ENCODE measurements at regions not wholly inside any gene's neighbourhood (a gene's known extent, or its start where the extent isn't known, plus 50 kb on each side); places are given as distances from the start of the nearest gene placed in this dataset.
"Not testable (repeated sequence)": the region's sequence is repeated elsewhere in the genome, so short reads cannot be mapped to it uniquely, and the experiment has no call there.

GRCh38 chr4:29726938-29727337, 993.2 kb upstream of the PCDH7 start:
- Histone ChIP-seq H3K4me1 (ENCODE audit: insufficient read depth, insufficient read length) (no peaks in the 10 kb centered on the region), H3K27me3 (ENCODE audit: insufficient read depth, insufficient read length) (no peaks in the 10 kb centered on the region), H3K9me3 (ENCODE audit: insufficient read depth, low read length) (no peaks in the 10 kb centered on the region), H3K9ac (ENCODE audit: insufficient read length, low read depth) (no peak overlapping the region), H3K36me3 (ENCODE audit: insufficient read depth, insufficient read length, low read length) (no peaks in the 10 kb centered on the region), H3K4me3 (ENCODE audit: insufficient read length, low read depth) (no peak overlapping the region)
- no peak for TF ChIP-seq SUZ12 (IDR thresholded peaks at IDR 0.05; ENCODE audit: extremely low read depth, insufficient read depth, insufficient read length)
- no peak for TF ChIP-seq ZNF274 (IDR thresholded peaks at IDR 0.05; ENCODE audit: low read depth, low read length)
- no peak for TF ChIP-seq YY1 (IDR thresholded peaks at IDR 0.05; ENCODE audit: insufficient read depth, insufficient read length)
- no peak for DNase-seq (ENCODE audit: low read depth, low spot score)

GRCh38 chr4:29734343-29735213, 985.6 kb upstream of the PCDH7 start:
- DNase-seq (ENCODE audit: low read depth, low spot score), result no peak
- Histone ChIP-seq H3K36me3 (ENCODE audit: insufficient read depth, insufficient read length, low read length) (no peaks in the 10 kb centered on the region), H3K27me3 (ENCODE audit: insufficient read depth, insufficient read length) (no peaks in the 10 kb centered on the region), H3K9ac (ENCODE audit: insufficient read length, low read depth) (no peak overlapping the region), H3K4me3 (ENCODE audit: insufficient read length, low read depth) (no peak overlapping the region), H3K9me3 (ENCODE audit: insufficient read depth, low read length) (no peaks in the 10 kb centered on the region), H3K4me1 (ENCODE audit: insufficient read depth, insufficient read length) (no peaks in the 10 kb centered on the region)
- TF ChIP-seq YY1 (IDR thresholded peaks at IDR 0.05; ENCODE audit: insufficient read depth, insufficient read length), result no peak
- TF ChIP-seq SUZ12 (IDR thresholded peaks at IDR 0.05; ENCODE audit: extremely low read depth, insufficient read depth, insufficient read length), result no peak
- no peak for TF ChIP-seq ZNF274 (IDR thresholded peaks at IDR 0.05; ENCODE audit: low read depth, low read length)

- TF ChIP-seq YY1 (IDR thresholded peaks at IDR 0.05; ENCODE audit: insufficient read depth, insufficient read length), result no peak
- TF ChIP-seq ZNF274 (IDR thresholded peaks at IDR 0.05; ENCODE audit: low read depth, low read length), result no peak
- TF ChIP-seq SUZ12 (IDR thresholded peaks at IDR 0.05; ENCODE audit: extremely low read depth, insufficient read depth, insufficient read length), result no peak
- Histone ChIP-seq H3K4me1 (ENCODE audit: insufficient read depth, insufficient read length) (no peaks in the 10 kb centered on the region), H3K27me3 (ENCODE audit: insufficient read depth, insufficient read length) (no peaks in the 10 kb centered on the region), H3K36me3 (ENCODE audit: insufficient read depth, insufficient read length, low read length) (no peaks in the 10 kb centered on the region), H3K4me3 (ENCODE audit: insufficient read length, low read depth) (no peak overlapping the region), H3K9me3 (ENCODE audit: insufficient read depth, low read length) (no peaks in the 10 kb centered on the region), H3K9ac (ENCODE audit: insufficient read length, low read depth) (no peak overlapping the region)
- peak; percentile 9 for DNase-seq (ENCODE audit: low read depth, low spot score)
Measured at GRCh38 chr4:29756966-29757365, 963.2 kb upstream of the PCDH7 start.

- Histone ChIP-seq H3K4me3 (ENCODE audit: insufficient read length, low read depth) (no peak overlapping the region), H3K9ac (ENCODE audit: insufficient read length, low read depth) (no peak overlapping the region), H3K4me1 (ENCODE audit: insufficient read depth, insufficient read length) (no peaks in the 10 kb centered on the region), H3K9me3 (ENCODE audit: insufficient read depth, low read length) (no peaks in the 10 kb centered on the region), H3K36me3 (ENCODE audit: insufficient read depth, insufficient read length, low read length) (no peaks in the 10 kb centered on the region), H3K27me3 (ENCODE audit: insufficient read depth, insufficient read length) (no peaks in the 10 kb centered on the region)
- TF ChIP-seq YY1 (IDR thresholded peaks at IDR 0.05; ENCODE audit: insufficient read depth, insufficient read length) (no peak), SUZ12 (IDR thresholded peaks at IDR 0.05; ENCODE audit: extremely low read depth, insufficient read depth, insufficient read length) (no peak), ZNF274 (IDR thresholded peaks at IDR 0.05; ENCODE audit: low read depth, low read length) (no peak)
- DNase-seq (ENCODE audit: low read depth, low spot score), result no peak
Measured at GRCh38 chr4:29762151-29762550, 958.0 kb upstream of the PCDH7 start.

GRCh38 chr4:29770627-29771026, 949.5 kb upstream of the PCDH7 start:
- H3K4me3 ChIP-seq (ENCODE audit: insufficient read length, low read depth), result no peak overlapping the region
- H3K4me1 ChIP-seq (ENCODE audit: insufficient read depth, insufficient read length), result no peaks in the 10 kb centered on the region
- no peaks in the 10 kb centered on the region for H3K9me3 ChIP-seq (ENCODE audit: insufficient read depth, low read length)
- no peaks in the 10 kb centered on the region for H3K27me3 ChIP-seq (ENCODE audit: insufficient read depth, insufficient read length)
- H3K36me3 ChIP-seq (ENCODE audit: insufficient read depth, insufficient read length, low read length), result no peaks in the 10 kb centered on the region
- H3K9ac ChIP-seq (ENCODE audit: insufficient read length, low read depth), result no peak overlapping the region
- TF ChIP-seq ZNF274 (IDR thresholded peaks at IDR 0.05; ENCODE audit: low read depth, low read length) (no peak), YY1 (IDR thresholded peaks at IDR 0.05; ENCODE audit: insufficient read depth, insufficient read length) (no peak), SUZ12 (IDR thresholded peaks at IDR 0.05; ENCODE audit: extremely low read depth, insufficient read depth, insufficient read length) (no peak)
- DNase-seq (ENCODE audit: low read depth, low spot score), result no peak

- not testable (repeated sequence) for H3K4me1 ChIP-seq (ENCODE audit: insufficient read depth, insufficient read length); DNase-seq (ENCODE audit: low read depth, low spot score); H3K9me3 ChIP-seq (ENCODE audit: insufficient read depth, low read length); H3K4me3 ChIP-seq (ENCODE audit: insufficient read length, low read depth); H3K27me3 ChIP-seq (ENCODE audit: insufficient read depth, insufficient read length); H3K9ac ChIP-seq (ENCODE audit: insufficient read length, low read depth); H3K36me3 ChIP-seq (ENCODE audit: insufficient read depth, insufficient read length, low read length)
Measured at GRCh38 chr4:29788123-29788522, 932.0 kb upstream of the PCDH7 start.

GRCh38 chr4:29805245-29805644, 914.9 kb upstream of the PCDH7 start:
- peak; percentile 13 for DNase-seq (ENCODE audit: low read depth, low spot score)
- no peak for TF ChIP-seq SUZ12 (IDR thresholded peaks at IDR 0.05; ENCODE audit: extremely low read depth, insufficient read depth, insufficient read length)
- TF ChIP-seq ZNF274 (IDR thresholded peaks at IDR 0.05; ENCODE audit: low read depth, low read length), result no peak
- no peak for TF ChIP-seq YY1 (IDR thresholded peaks at IDR 0.05; ENCODE audit: insufficient read depth, insufficient read length)
- Histone ChIP-seq H3K36me3 (ENCODE audit: insufficient read depth, insufficient read length, low read length) (no peaks in the 10 kb centered on the region), H3K4me3 (ENCODE audit: insufficient read length, low read depth) (no peak overlapping the region), H3K27me3 (ENCODE audit: insufficient read depth, insufficient read length) (no peaks in the 10 kb centered on the region), H3K9ac (ENCODE audit: insufficient read length, low read depth) (no peak overlapping the region), H3K4me1 (ENCODE audit: insufficient read depth, insufficient read length) (no peaks in the 10 kb centered on the region), H3K9me3 (ENCODE audit: insufficient read depth, low read length) (peaks cover 11% of the 10 kb centered on the region)
